HEK293T (cell line): ENCODE measurements at regions not wholly inside any gene's neighbourhood (a gene's known extent, or its start where the extent isn't known, plus 50 kb on each side); places are given as distances from the start of the nearest gene placed in this dataset.

ENCODE experiments used
- BHLHE40 ChIP-seq: fragments of 450-650 bp; IDR thresholded peaks from 2 replicates; pipeline ENCODE4 v1.6.1; 2016; ENCODE audit warnings: mild to moderate bottlenecking, moderate library complexity, borderline replicate concordance
- ELF4 ChIP-seq: fragments of 450-650 bp; IDR thresholded peaks from 2 replicates; pipeline ENCODE4 v1.6.1; 2017; ENCODE audit warnings: antibody characterized with exemption
- FOXA1 ChIP-seq: fragments of 450-650 bp; IDR thresholded peaks from 2 replicates; pipeline ENCODE4 v1.6.1; 2016; ENCODE audit warnings: mild to moderate bottlenecking
- FOXK2 ChIP-seq: fragments of 450-650 bp; IDR thresholded peaks from 2 replicates; pipeline ENCODE4 v1.6.1; 2016; ENCODE audit warnings: mild to moderate bottlenecking
- FOXM1 ChIP-seq: fragments of 450-650 bp; IDR thresholded peaks from 2 replicates; pipeline ENCODE4 v1.6.1; 2017; ENCODE audit warnings: mild to moderate bottlenecking, borderline replicate concordance
- TARDBP ChIP-seq: fragments of 450-650 bp; IDR thresholded peaks from 2 replicates; pipeline ENCODE4 v1.6.1; 2016
- TF ChIP-seq, protein P1 (sequence below): fragments of 450-650 bp; IDR thresholded peaks from 2 replicates; pipeline ENCODE4 v1.6.1; 2016

DNA sequence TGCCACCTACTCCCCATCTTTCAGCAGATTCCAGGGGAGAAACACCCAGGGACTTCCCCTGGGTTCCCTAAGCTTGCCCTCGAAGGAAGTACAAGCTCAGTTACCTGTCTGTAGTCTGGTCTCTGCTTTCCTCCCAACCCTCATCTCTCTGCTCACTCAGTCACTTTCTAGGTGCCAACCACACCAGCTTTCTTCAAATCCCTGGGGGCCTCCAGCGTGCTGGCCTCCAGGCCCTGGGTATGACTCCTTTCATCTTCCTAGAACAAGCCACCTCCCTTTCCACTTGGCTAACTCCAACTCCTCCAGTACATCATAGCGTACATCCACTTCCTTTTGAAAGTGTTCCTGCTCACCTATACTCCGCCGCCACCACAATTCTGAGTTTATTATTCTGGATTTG, 222.6 kb downstream of the SNX18 start:
- TF ChIP-seq FOXK2: no peak
- no peak for TF ChIP-seq FOXM1
- no peak for TF ChIP-seq BHLHE40
- no peak for TF ChIP-seq TARDBP
- TF ChIP-seq, protein P1, sequence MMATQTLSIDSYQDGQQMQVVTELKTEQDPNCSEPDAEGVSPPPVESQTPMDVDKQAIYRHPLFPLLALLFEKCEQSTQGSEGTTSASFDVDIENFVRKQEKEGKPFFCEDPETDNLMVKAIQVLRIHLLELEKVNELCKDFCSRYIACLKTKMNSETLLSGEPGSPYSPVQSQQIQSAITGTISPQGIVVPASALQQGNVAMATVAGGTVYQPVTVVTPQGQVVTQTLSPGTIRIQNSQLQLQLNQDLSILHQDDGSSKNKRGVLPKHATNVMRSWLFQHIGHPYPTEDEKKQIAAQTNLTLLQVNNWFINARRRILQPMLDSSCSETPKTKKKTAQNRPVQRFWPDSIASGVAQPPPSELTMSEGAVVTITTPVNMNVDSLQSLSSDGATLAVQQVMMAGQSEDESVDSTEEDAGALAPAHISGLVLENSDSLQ: no peak
- TF ChIP-seq FOXA1: no peak
- TF ChIP-seq ELF4: no peak
